ENCODE measurements at regions not wholly inside any gene's neighbourhood (a gene's known extent, or its start where the extent isn't known, plus 50 kb on each side); places are given as distances from the start of the nearest gene placed in this dataset.

- 62 to 87% (median 79%) methylated on average over 2 of the region's 2 CpGs for WGBS, 4 donors
- Histone ChIP-seq H3K4me3 (no peak overlapping the region), H3K9me3 (replicated peaks in 1 of 3) (peaks cover 0 to 6% (median 0%) of the 10 kb centered on the region in 3 donors), H3K27ac (no peak overlapping the region), H3K4me1 (replicated peaks in 1 of 2) (no peaks in the 10 kb centered on the region), H3K27me3 (no peaks in the 10 kb centered on the region), H3K36me3 (replicated peaks in 1 of 2) (no peaks in the 10 kb centered on the region)
- no peak for DNase-seq
- no peak for TF ChIP-seq POLR2A (IDR thresholded peaks at IDR 0.05)
- TF ChIP-seq CTCF (IDR thresholded peaks at IDR 0.05), result no peak
- intact Hi-C loops (cut with DNase I), result no loop called here
Measured at GRCh38 chr2:2812648-2813047, 481.6 kb upstream of the MYT1L start.

GRCh38 chr2:2812117-2812516 is 481.0 kb upstream of the MYT1L start:
- DNase-seq, result no peak
- H3K36me3 ChIP-seq (replicated peaks in 1 of 2), result no peaks in the 10 kb centered on the region
- H3K27ac ChIP-seq, result no peak overlapping the region
- no peak overlapping the region for H3K4me3 ChIP-seq
- 57 to 67% (median 60%) methylated on average over 3 of the region's 3 CpGs for WGBS, 4 donors
- intact Hi-C loops (cut with DNase I), result no loop called here
- no peaks in the 10 kb centered on the region for H3K27me3 ChIP-seq
- H3K4me1 ChIP-seq (replicated peaks in 1 of 2), result no peaks in the 10 kb centered on the region
- no peak for TF ChIP-seq POLR2A (IDR thresholded peaks at IDR 0.05)
- TF ChIP-seq CTCF (IDR thresholded peaks at IDR 0.05), result no peak
- H3K9me3 ChIP-seq (replicated peaks in 1 of 3), result peaks cover 0 to 6% (median 0%) of the 10 kb centered on the region in 3 donors

- DNase-seq, result no peak
- TF ChIP-seq POLR2A (IDR thresholded peaks at IDR 0.05) (no peak), CTCF (IDR thresholded peaks at IDR 0.05) (no peak)
- 61 to 75% (median 70%) methylated on average over 3 to 6 of the region's 6 CpGs for WGBS, 4 donors
- no peaks in the 10 kb centered on the region for H3K36me3 ChIP-seq (replicated peaks in 1 of 2)
- no peak overlapping the region for H3K27ac ChIP-seq
- H3K4me1 ChIP-seq (replicated peaks in 1 of 2), result no peaks in the 10 kb centered on the region
- no peak overlapping the region for H3K4me3 ChIP-seq
- intact Hi-C loops (cut with DNase I), result no loop called here
- no peaks in the 10 kb centered on the region for H3K27me3 ChIP-seq
- H3K9me3 ChIP-seq (replicated peaks in 1 of 3), result peaks cover 0 to 6% (median 0%) of the 10 kb centered on the region in 3 donors
Measured at GRCh38 chr2:2810504-2810903, 479.4 kb upstream of the MYT1L start.

- Histone ChIP-seq H3K4me3 (no peak overlapping the region), H3K9me3 (replicated peaks in 1 of 3) (peaks cover 0 to 6% (median 0%) of the 10 kb centered on the region in 3 donors), H3K27ac (no peak overlapping the region), H3K4me1 (replicated peaks in 1 of 2) (no peaks in the 10 kb centered on the region), H3K27me3 (no peaks in the 10 kb centered on the region), H3K36me3 (replicated peaks in 1 of 2) (no peaks in the 10 kb centered on the region)
- WGBS, 4 donors, result 64 to 69% (median 67%) methylated on average over 7 of the region's 7 CpGs
- TF ChIP-seq POLR2A (IDR thresholded peaks at IDR 0.05), result no peak
- no peak for TF ChIP-seq CTCF (IDR thresholded peaks at IDR 0.05)
- DNase-seq, result no peak
- intact Hi-C loops (cut with DNase I), result no loop called here
Measured at GRCh38 chr2:2809771-2810170, 478.7 kb upstream of the MYT1L start.
